GM19395 (cell line): ENCODE measurements at regions not wholly inside any gene's neighbourhood (a gene's known extent, or its start where the extent isn't known, plus 50 kb on each side); places are given as distances from the start of the nearest gene placed in this dataset.

ENCODE experiments used
- ATAC-seq: cut with Tn5 transposase; IDR thresholded peaks from one replicate; pipeline ENCODE4 v1.9.1; 2021; ENCODE audit warnings: mild to moderate bottlenecking, moderate library complexity; ENCODE audit not compliant: unreplicated experiment

DNA sequence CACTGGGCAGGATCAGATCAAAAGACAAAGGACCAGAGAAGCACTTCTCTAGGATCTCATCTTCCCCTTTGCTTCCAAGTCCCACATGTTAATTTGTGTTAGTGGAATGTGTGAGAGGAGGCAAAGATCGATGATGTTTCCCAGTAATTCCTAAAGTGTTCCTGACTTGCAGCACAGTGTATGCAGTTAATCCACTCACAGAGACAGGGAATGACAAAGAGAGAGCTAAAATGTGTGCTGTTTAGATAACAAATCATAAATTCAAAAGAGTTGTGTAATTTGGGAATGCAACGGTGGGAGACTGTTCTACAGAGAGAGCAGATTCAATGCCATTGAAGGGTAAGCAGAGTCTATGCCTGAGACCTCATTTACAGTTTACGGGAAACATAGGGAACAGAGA is 132.0 kb upstream of the SVIL start:
- no peak for ATAC-seq

- no peak for ATAC-seq
Observed at GRCh38 chr10:29765330-29765729, 130.6 kb upstream of the SVIL start.

DNA sequence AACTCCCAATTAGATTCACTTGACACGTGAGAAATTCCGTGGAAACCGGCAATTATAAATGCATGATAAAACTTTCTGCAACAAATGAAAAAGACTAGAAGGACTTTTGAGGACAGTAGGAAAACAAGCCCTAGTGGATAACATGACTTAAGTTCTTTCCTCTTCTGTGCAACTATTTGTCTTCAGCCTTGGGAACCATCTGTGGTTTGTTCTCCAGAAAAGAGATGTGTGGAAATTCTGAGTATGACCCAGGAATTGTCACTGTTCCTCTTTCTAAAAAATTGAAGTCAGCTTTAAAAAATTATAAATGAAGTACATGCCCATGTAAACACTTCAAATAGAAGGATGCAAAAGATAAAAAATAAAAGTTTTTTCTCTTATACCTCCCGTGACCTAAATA is 128.6 kb upstream of the SVIL start:
- ATAC-seq, result no peak

DNA sequence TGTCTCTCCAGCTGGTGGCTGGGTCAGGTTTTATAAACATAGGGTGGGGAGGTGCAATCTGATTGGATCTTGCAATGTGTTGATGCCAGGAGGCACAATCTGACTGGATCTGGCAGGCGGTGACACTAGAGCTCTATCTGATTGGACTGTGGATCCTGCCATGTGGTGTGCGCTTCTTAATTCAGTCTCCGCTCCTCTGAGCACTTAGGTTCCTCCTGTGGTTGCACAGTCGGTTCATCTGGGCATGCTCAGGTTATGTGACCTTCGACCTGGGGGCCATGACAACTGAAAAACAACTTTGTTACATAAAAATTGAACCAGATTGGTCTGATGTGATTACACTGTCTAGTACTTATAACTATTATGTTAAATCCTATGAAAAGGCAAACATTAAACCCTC is 127.1 kb upstream of the SVIL start:
- ATAC-seq, result no peak

DNA sequence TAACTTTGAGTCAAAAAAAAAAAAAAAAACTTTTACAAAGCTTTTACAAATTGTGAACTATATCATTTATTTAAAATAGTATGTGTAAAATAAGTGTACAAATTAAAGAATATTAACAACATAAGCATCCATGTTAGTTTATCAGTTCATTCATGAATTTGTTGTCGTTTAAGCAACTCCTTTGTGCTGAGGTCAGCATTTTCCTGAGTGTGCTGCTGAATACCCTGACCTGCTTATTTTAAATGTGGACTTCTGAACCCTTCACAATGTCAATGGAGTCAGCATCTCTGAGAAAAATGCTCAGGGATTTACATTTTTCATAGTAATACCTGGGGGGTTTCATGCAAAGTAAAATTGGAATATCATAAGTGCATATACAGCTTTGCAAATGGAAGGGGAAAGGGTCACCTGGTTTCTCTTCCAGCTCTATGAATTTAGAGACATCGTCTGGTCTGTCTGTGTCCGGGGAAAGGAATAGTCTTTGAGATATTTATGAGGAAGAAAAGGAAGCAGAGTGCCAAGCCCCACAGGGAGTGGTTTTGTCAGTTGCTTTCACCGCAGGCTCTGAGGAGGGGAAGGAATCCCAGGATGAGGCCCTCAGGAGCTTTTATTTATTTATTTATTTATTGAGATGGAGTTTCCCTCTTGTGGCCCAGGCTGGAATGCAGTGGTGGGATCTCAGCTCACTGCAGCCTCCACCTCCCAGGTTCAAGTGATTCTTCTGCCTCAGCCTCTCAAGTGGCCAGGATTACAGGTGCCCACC is 125.5 kb upstream of the SVIL start:
- ATAC-seq, result no peak

GRCh38 chr10:29757551-29758297 is 123.0 kb upstream of the SVIL start:
- ATAC-seq, result no peak

DNA sequence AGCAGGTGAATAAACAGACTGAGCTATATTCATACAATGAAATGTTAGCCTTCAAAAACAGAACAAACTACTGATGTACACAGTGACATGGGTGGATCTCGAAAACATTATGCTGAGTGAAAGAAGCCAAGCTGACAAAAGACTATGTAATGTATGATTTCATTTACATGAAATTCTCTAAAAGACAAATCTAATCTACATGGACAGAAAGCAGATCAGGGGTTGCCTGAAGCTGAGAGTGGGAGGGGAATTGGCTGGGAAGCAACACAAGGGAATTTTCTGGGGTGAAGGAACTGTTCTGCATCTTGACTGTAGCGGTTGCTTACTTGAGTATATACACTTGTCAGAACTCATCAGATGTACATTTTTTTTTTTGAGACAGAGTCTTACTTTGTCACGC is 121.7 kb upstream of the SVIL start:
- no peak for ATAC-seq

GRCh38 chr10:29753283-29753682 is 118.5 kb upstream of the SVIL start:
- no peak for ATAC-seq

- no peak for ATAC-seq
Observed at GRCh38 chr10:29751684-29752083, 116.9 kb upstream of the SVIL start.

DNA sequence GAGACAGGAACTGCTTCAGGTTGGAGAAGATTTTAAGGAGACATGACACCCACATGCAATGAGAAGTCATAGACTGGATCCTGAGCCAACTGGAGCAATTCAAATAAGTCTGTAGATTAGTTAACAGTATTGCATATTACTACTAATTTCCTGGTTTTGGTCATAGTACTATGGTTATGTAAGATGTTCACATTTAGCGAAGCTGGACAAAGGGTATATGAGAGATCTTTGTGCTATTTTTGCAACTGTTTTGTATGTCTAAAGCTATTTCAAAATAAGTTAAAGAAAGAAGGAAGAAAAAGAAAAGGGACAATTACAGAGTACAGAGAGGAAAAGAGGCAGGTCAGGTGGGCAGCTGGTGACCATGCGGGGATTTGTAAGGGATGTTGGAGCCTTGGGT is 116.5 kb upstream of the SVIL start:
- ATAC-seq, result no peak

- ATAC-seq, result no peak
Observed at GRCh38 chr10:29749150-29749549, 114.4 kb upstream of the SVIL start.

GRCh38 chr10:29748109-29748650 is 113.4 kb upstream of the SVIL start:
- no peak for ATAC-seq

GRCh38 chr10:29746080-29746797 is 111.5 kb upstream of the SVIL start:
- no peak for ATAC-seq

GRCh38 chr10:29740981-29741545 is 106.3 kb upstream of the SVIL start:
- no peak for ATAC-seq

DNA sequence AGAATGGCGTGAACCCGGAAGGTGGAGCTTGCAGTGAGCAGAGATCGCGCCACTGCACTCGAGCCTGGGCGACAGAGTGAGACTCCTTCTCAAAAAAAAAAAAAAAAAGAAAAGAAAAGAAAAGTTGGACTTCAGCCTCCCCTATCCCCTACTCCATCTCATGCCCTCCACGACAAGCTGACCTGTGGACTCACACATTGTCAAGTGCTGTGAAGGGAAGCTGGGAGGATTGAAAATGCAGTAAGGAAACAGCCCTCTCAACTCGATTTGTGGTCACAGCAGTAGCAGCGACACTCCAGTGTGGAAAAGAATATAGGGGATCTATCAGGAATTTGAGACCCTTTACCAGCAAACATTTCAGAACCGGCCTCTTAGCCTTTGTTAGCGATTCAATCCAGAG is 103.6 kb upstream of the SVIL start:
- ATAC-seq, result no peak

- ATAC-seq, result no peak
Observed at GRCh38 chr10:29737074-29737593, 102.4 kb upstream of the SVIL start.

- no peak for ATAC-seq
Observed at GRCh38 chr10:29736366-29737073, 101.7 kb upstream of the SVIL start.

DNA sequence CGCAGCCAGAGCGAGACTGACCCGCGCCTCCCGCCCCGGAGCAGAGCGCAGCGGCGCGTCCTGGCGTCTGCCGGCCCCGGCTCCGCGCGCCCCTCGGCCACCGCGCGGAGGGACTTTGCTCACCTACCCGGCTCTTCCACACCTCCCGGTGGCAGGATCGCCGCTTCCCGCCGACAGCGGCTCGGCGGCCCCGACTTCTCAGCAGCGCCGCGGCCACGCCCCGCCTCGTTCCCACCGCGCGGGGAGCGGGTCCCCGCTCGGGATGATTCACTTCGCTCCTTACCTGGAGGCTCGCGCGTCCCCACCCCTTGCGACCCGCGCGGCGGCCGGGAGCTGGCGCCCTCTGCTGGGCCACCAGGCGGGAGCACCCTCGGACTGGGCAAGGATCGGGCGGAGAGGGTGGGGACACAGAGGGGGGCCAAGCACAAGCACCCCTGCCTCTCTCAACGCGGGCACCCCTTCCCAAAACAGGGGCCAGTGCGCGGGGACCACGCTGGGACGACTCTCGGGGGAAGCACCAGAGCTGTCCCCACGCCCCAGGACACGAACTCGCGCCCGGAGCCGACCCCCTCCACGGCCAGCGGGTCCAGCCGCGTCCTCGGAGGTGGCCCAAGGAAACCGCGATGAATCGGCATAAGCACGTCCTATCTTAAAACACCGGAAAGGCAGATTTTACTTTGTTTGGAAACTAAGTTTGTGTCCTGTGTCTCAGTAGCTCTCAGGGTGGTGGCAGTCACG is 101.0 kb upstream of the SVIL start:
- peak; percentile 81 for ATAC-seq

DNA sequence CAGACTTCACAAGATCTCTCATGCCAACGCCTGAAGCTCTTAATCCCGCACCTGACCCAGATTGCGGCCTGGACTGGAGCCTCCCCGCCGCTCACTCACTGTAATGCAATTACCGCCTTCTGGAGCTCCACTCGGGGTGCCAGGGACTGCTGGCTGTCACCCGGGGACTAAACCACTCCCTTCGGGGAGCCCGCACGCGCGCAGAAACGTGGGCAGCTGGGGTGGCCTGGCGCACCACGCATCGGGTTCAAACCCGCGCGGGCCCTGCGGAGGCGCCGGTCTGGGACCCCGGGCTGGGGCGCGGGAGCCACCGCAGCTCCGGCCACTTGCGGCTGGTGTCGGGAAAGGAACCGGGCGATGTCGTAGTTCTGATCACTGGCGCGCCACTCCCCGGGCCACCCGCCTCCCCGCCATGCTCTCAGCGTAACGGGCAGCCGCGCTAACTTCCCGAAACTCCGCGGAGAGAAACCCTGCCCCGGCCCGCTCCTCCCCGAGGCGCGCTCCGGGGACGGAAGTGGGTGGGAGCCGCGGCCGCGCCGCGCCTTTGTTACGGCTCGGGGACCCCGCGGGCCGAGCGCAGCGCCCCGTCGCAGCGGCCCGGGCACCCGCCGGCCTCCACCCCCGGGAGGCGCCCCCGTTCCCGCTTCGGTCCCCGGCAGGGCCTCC is 100.3 kb upstream of the SVIL start:
- peak; percentile 53 for ATAC-seq
